Keratinocyte (primary cell): ENCODE measurements at regions not wholly inside any gene's neighbourhood (a gene's known extent, or its start where the extent isn't known, plus 50 kb on each side); places are given as distances from the start of the nearest gene placed in this dataset.

Source experiments
- DNase-seq: peaks from one replicate; pipeline ENCODE4 v3.0.0-alpha.2; 2011; ENCODE audit warnings: low read depth, missing footprints, low spot score
- FAIRE-seq: peaks from 2 replicates; lab custom pipeline; 2011; peaks lifted over from hg19 to GRCh38; lab: Jason Lieb, UNC
- H2AFZ ChIP-seq: 2 replicates; pipeline ENCODE4 v1.6.0; 2012; ENCODE audit warnings: low read length, control low read depth, inconsistent platforms; ENCODE audit not compliant: control insufficient read depth
- H3K27ac ChIP-seq: 2 replicates; pipeline ENCODE4 v1.5.1; 2011; ENCODE audit warnings: low read length; ENCODE audit not compliant: control insufficient read depth, insufficient read depth
- H3K27me3 ChIP-seq: 3 replicates; pipeline ENCODE4 v1.6.0; 2011; ENCODE audit warnings: low read length; ENCODE audit not compliant: control insufficient read depth, insufficient read depth; ENCODE audit errors: extremely low read depth
- H3K36me3 ChIP-seq, 2 experiments: 2 replicates in 1 of 2; 3 replicates in 1 of 2; pipeline ENCODE4 v1.5.1; 2011; ENCODE audit warnings: low read length in 2 of 2, mild to moderate bottlenecking in 1 of 2; ENCODE audit not compliant: control insufficient read depth in 2 of 2, insufficient read depth in 2 of 2; ENCODE audit errors: extremely low read depth in 1 of 2
- H3K4me1 ChIP-seq: 3 replicates; pipeline ENCODE4 v1.5.1; 2011; ENCODE audit warnings: low read length; ENCODE audit not compliant: control insufficient read depth, insufficient read depth; ENCODE audit errors: extremely low read depth
- H3K4me2 ChIP-seq: 3 replicates; pipeline ENCODE4 v1.6.0; 2011; ENCODE audit warnings: low read depth, low read length; ENCODE audit not compliant: control insufficient read depth, insufficient read depth; ENCODE audit errors: extremely low read depth
- H3K4me3 ChIP-seq, 3 experiments: fragments of 200-600 bp in 1 of 3; sonication (generic) in 1 of 3; 2 replicates in 2 of 3; 3 replicates in 1 of 3; pipeline ENCODE4 v1.5.1; 2011 to 2016; ENCODE audit warnings: low read length in 3 of 3, mild to moderate bottlenecking in 3 of 3, control low read depth in 2 of 3, inconsistent platforms in 1 of 3, low read depth in 1 of 3, mixed read lengths in 1 of 3, mixed run types in 1 of 3, moderate library complexity in 1 of 3; ENCODE audit not compliant: control insufficient read depth in 2 of 3, insufficient read depth in 2 of 3; ENCODE audit errors: extremely low read depth in 1 of 3
- H3K79me2 ChIP-seq: 2 replicates; pipeline ENCODE4 v1.6.0; 2012; ENCODE audit warnings: low read length; ENCODE audit not compliant: control insufficient read depth, insufficient read depth
- H3K9ac ChIP-seq: 3 replicates; pipeline ENCODE4 v1.6.0; 2011; ENCODE audit warnings: low read length; ENCODE audit not compliant: control insufficient read depth, insufficient read depth; ENCODE audit errors: extremely low read depth
- H3K9me1 ChIP-seq: 3 replicates; pipeline ENCODE4 v1.6.0; 2011; ENCODE audit warnings: low read length; ENCODE audit not compliant: control insufficient read depth, insufficient read depth; ENCODE audit errors: extremely low read depth
- H3K9me3 ChIP-seq: 2 replicates; pipeline ENCODE4 v1.5.1; 2012; ENCODE audit warnings: low read depth, low read length; ENCODE audit not compliant: control insufficient read depth
- H4K20me1 ChIP-seq: 3 replicates; pipeline ENCODE4 v1.6.0; 2011; ENCODE audit warnings: low read length; ENCODE audit not compliant: control insufficient read depth, insufficient read depth; ENCODE audit errors: extremely low read depth
- EZH2 ChIP-seq: IDR thresholded peaks from one replicate; pipeline ENCODE4 v1.6.1; 2012; ENCODE audit warnings: inconsistent platforms, mild to moderate bottlenecking, low read length, moderate library complexity
- dilution Hi-C: fragments of 300-500 bp; cut with MboI; formaldehyde crosslinking; loops from one replicate; pipeline ENCODE4 v1.7.0; 2020; ENCODE audit warnings: low sequenced_read_pairs; ENCODE audit not compliant: extremely low pct_ligation_motif_present
- TF ChIP-seq, protein P1 (sequence below), 3 experiments: IDR thresholded peaks in 1 of 3; conservative IDR thresholded peaks in 1 of 3; optimal IDR thresholded peaks in 1 of 3; 2 replicates in 2 of 3; 3 replicates in 1 of 3; pipeline versions ENCODE3 to v1.5.1; 2011; ENCODE audit warnings: low read length in 3 of 3, mild to moderate bottlenecking in 3 of 3, moderate library complexity in 2 of 3, control low read depth in 1 of 3, inconsistent platforms in 1 of 3; ENCODE audit not compliant: insufficient read depth in 2 of 3; ENCODE audit errors: extremely low read depth in 1 of 3

DNA sequence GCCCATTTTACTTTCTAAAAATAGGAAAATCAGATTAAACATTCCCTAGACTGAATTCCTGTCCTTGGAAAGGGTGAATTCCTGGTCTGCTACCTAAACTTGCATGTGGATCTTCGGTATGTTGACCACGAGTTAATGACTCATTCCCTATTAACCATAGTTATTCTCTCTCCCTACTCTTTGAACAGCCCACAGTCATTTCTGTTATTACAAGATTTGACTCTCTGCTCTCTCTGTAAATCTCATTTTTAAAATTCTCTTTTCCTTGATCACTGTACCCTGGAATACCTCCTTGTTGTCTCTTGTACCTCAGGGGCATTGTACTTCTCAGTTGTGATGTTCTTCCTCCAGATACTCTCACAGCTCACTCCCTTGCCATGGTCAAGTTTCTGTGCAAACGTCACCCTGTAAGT lies 92.0 kb upstream of the GULP1 start:
- H3K4me2 ChIP-seq: peak overlapping the region; percentile 35
- FAIRE-seq (peak; percentile 5), DNase-seq (peak; percentile 56)
- peaks cover 9% of the 10 kb centered on the region for H3K4me1 ChIP-seq
- no peaks in the 10 kb centered on the region for H3K9me3 ChIP-seq
- no peaks in the 10 kb centered on the region for H4K20me1 ChIP-seq
- no peaks in the 10 kb centered on the region for H3K9me1 ChIP-seq
- TF ChIP-seq EZH2: no peak
- TF ChIP-seq, protein P1, sequence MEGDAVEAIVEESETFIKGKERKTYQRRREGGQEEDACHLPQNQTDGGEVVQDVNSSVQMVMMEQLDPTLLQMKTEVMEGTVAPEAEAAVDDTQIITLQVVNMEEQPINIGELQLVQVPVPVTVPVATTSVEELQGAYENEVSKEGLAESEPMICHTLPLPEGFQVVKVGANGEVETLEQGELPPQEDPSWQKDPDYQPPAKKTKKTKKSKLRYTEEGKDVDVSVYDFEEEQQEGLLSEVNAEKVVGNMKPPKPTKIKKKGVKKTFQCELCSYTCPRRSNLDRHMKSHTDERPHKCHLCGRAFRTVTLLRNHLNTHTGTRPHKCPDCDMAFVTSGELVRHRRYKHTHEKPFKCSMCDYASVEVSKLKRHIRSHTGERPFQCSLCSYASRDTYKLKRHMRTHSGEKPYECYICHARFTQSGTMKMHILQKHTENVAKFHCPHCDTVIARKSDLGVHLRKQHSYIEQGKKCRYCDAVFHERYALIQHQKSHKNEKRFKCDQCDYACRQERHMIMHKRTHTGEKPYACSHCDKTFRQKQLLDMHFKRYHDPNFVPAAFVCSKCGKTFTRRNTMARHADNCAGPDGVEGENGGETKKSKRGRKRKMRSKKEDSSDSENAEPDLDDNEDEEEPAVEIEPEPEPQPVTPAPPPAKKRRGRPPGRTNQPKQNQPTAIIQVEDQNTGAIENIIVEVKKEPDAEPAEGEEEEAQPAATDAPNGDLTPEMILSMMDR (optimal IDR thresholded peaks at IDR 0.05 in 1 of 3, IDR thresholded peaks at IDR 0.05 in 1 of 3, conservative IDR thresholded peaks at IDR 0.05 in 1 of 3; ENCODE audit: extremely low read depth in 1 of 3, insufficient read depth in 2 of 3, low read length in 3 of 3): no peak
- H3K27ac ChIP-seq: peak overlapping the region; percentile 42
- dilution Hi-C loops: no loop called here
- no peaks in the 10 kb centered on the region for H3K27me3 ChIP-seq
- peak overlapping the region; percentile 39 for H2AFZ ChIP-seq
- no peak overlapping the region for H3K4me3 ChIP-seq
- H3K9ac ChIP-seq: no peak overlapping the region
- no peaks in the 10 kb centered on the region for H3K79me2 ChIP-seq
- no peaks in the 10 kb centered on the region for H3K36me3 ChIP-seq

DNA sequence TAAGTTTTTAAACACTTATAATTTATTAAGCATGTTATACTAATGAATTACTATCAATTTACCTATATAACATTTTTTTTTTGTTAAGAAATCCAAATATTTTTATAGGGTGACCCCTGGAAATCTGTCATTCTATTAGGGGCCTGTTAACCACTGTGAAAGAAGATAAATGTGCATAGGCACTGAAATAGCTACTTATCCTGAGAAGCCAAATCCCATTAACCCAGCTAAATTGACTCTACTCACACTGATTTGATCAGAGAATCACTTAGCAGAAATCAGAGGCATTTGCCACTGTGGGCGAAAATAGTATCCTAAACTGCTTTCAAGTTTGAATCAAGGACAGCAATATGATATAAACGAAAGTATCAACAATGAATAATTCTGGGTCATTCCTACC lies 90.0 kb upstream of the GULP1 start:
- Histone ChIP-seq H3K27ac (no peak overlapping the region), H3K4me2 (no peak overlapping the region), H3K79me2 (no peaks in the 10 kb centered on the region), H3K4me3 (no peak overlapping the region), H4K20me1 (no peaks in the 10 kb centered on the region), H3K27me3 (no peaks in the 10 kb centered on the region), H3K4me1 (peaks cover 9% of the 10 kb centered on the region), H2AFZ (no peak overlapping the region), H3K9me1 (no peaks in the 10 kb centered on the region), H3K36me3 (no peaks in the 10 kb centered on the region), H3K9me3 (no peaks in the 10 kb centered on the region), H3K9ac (no peak overlapping the region)
- no peak for TF ChIP-seq EZH2
- TF ChIP-seq, protein P1 (optimal IDR thresholded peaks at IDR 0.05 in 1 of 3, IDR thresholded peaks at IDR 0.05 in 1 of 3, conservative IDR thresholded peaks at IDR 0.05 in 1 of 3; ENCODE audit: extremely low read depth in 1 of 3, insufficient read depth in 2 of 3, low read length in 3 of 3): no peak
- FAIRE-seq (no peak), DNase-seq (no peak)
- dilution Hi-C loops: no loop called here
